IMR-90 (cell line): ENCODE measurements at regions not wholly inside any gene's neighbourhood (a gene's known extent, or its start where the extent isn't known, plus 50 kb on each side); places are given as distances from the start of the nearest gene placed in this dataset.

ENCODE experiments used
- BHLHE40 ChIP-seq: fragments of 150-350 bp; IDR thresholded peaks from 2 replicates; pipeline ENCODE4 v1.6.1; 2016; ENCODE audit warnings: mild to moderate bottlenecking, low read depth, low read length
- CEBPB ChIP-seq: IDR thresholded peaks from 2 replicates; pipeline ENCODE4 v1.6.1; 2012; ENCODE audit warnings: low read depth, low read length, improper control_type of control experiment
- CHD1 ChIP-seq: IDR thresholded peaks from 2 replicates; pipeline ENCODE4 v1.6.1; 2012; ENCODE audit warnings: low read depth, low read length, improper control_type of control experiment
- ELK1 ChIP-seq: fragments of 150-350 bp; IDR thresholded peaks from 2 replicates; pipeline ENCODE4 v1.6.1; 2016; ENCODE audit warnings: low read depth, mild to moderate bottlenecking, low read length, moderate library complexity, borderline replicate concordance
- MAFK ChIP-seq: IDR thresholded peaks from 2 replicates; pipeline ENCODE4 v1.6.1; 2012; ENCODE audit warnings: low read depth, low read length, improper control_type of control experiment
- MAZ ChIP-seq: IDR thresholded peaks from 2 replicates; pipeline ENCODE4 v1.6.1; 2012; ENCODE audit warnings: low read depth, mild to moderate bottlenecking, low read length, improper control_type of control experiment, moderate library complexity, borderline replicate concordance
- NFE2L2 ChIP-seq: fragments of 150-350 bp; IDR thresholded peaks from 2 replicates; pipeline ENCODE4 v1.6.1; 2016; ENCODE audit warnings: low read depth, mild to moderate bottlenecking, low read length
- POLR2A ChIP-seq: IDR thresholded peaks from 2 replicates; pipeline ENCODE4 v1.6.1; 2012; ENCODE audit warnings: mild to moderate bottlenecking, low read depth, low read length
- RAD21 ChIP-seq: IDR thresholded peaks from 2 replicates; pipeline ENCODE4 v1.6.1; 2012; ENCODE audit warnings: low read length, improper control_type of control experiment
- RCOR1 ChIP-seq: IDR thresholded peaks from 2 replicates; pipeline ENCODE4 v1.6.1; 2012; ENCODE audit warnings: mild to moderate bottlenecking, low read length, improper control_type of control experiment; ENCODE audit not compliant: insufficient replicate concordance
- RFX5 ChIP-seq: IDR thresholded peaks from 2 replicates; pipeline ENCODE4 v1.8.0; 2012; ENCODE audit warnings: low read depth, mild to moderate bottlenecking, low read length, moderate library complexity
- SMC3 ChIP-seq: fragments of 150-350 bp; IDR thresholded peaks from 2 replicates; pipeline ENCODE4 v1.6.1; 2016; ENCODE audit warnings: low read depth, mild to moderate bottlenecking, antibody characterized with exemption, low read length, moderate library complexity
- USF2 ChIP-seq: fragments of 150-350 bp; IDR thresholded peaks from 2 replicates; pipeline ENCODE4 v1.6.1; 2017; ENCODE audit warnings: mild to moderate bottlenecking, antibody characterized with exemption, low read length, low read depth
- TF ChIP-seq, protein P1 (sequence below): conservative IDR thresholded peaks from 2 replicates; pipeline ENCODE4 v1.5.1; 2012; ENCODE audit warnings: mild to moderate bottlenecking, low read depth, low read length, improper control_type of control experiment

GRCh38 chr3:177905173-177906125, 630.8 kb upstream of the KCNMB2 start:
- TF ChIP-seq, protein P1, sequence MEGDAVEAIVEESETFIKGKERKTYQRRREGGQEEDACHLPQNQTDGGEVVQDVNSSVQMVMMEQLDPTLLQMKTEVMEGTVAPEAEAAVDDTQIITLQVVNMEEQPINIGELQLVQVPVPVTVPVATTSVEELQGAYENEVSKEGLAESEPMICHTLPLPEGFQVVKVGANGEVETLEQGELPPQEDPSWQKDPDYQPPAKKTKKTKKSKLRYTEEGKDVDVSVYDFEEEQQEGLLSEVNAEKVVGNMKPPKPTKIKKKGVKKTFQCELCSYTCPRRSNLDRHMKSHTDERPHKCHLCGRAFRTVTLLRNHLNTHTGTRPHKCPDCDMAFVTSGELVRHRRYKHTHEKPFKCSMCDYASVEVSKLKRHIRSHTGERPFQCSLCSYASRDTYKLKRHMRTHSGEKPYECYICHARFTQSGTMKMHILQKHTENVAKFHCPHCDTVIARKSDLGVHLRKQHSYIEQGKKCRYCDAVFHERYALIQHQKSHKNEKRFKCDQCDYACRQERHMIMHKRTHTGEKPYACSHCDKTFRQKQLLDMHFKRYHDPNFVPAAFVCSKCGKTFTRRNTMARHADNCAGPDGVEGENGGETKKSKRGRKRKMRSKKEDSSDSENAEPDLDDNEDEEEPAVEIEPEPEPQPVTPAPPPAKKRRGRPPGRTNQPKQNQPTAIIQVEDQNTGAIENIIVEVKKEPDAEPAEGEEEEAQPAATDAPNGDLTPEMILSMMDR = no peak
- TF ChIP-seq NFE2L2 (no peak), POLR2A (0 out of 2 replicates have a peak, but pooled peaks have one; percentile 12), CHD1 (no peak), RAD21 (no peak), CEBPB (no peak), USF2 (no peak), RCOR1 (no peak), SMC3 (no peak), MAFK (peak; percentile 57; the same call in 1 of the 2 replicates), BHLHE40 (no peak), RFX5 (no peak), MAZ (no peak), ELK1 (no peak)
